GM19395 (cell line): ENCODE measurements at regions not wholly inside any gene's neighbourhood (a gene's known extent, or its start where the extent isn't known, plus 50 kb on each side); places are given as distances from the start of the nearest gene placed in this dataset.

Experiments used
- ATAC-seq: cut with Tn5 transposase; IDR thresholded peaks from one replicate; pipeline ENCODE4 v1.9.1; 2021; ENCODE audit warnings: mild to moderate bottlenecking, moderate library complexity; ENCODE audit not compliant: unreplicated experiment

DNA sequence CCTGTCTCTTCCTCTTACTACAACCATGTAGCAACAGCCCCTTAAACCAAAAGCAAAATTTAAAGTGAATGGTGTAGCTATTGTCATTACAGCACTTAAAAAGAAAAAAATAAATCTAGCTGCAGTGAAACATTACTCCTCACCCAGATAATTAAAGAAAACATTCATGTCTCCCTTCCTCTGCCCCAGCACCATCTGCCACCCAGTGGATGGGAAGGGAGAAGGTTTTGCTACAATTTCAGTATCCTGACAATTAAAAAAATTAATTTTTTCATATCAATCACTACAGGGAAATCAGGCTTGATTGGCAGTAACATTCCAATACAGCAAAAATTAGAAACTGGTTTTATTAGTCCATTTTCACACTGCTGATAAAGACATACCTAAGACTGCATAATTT lies 147.4 kb upstream of the PUM3 start:
- no peak for ATAC-seq

DNA sequence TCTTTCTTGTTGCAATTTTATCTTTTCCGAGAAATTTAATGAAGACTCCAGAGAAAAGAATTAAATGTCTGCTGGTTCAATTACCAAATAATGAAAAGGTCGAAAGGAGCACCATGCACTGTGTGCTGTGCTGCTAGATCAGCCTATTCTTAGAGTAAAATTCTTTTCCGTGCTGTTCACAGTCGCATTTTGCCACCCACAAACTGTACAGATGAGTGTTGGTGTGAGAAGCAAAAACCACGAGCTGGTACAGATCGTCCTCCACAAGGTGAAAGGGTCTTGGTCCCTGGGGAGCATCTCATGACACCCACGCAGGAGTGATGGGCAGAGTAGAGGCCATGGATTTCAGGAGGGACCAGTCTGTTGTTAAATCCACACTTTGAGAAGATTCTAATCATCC lies 143.8 kb upstream of the PUM3 start:
- no peak for ATAC-seq

DNA sequence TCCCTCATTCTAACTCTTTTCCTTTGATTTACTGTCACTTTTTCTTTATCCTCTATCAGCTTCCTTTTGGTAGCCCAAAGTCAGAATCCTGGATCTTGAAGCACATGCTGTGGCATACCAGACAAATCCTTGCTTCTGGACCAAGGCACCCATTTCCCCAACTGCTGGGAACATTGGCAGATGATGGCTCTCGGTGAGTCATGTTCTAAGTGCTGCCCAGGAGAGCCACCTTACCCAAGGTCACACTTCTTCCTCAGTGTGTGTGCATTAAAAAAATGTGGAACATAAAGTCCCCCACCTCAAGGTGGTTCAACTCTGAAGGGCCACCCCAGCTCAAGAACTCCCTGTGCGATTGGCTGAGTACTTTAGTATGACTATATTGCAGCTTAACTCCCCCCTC lies 141.4 kb upstream of the PUM3 start:
- ATAC-seq: no peak

DNA sequence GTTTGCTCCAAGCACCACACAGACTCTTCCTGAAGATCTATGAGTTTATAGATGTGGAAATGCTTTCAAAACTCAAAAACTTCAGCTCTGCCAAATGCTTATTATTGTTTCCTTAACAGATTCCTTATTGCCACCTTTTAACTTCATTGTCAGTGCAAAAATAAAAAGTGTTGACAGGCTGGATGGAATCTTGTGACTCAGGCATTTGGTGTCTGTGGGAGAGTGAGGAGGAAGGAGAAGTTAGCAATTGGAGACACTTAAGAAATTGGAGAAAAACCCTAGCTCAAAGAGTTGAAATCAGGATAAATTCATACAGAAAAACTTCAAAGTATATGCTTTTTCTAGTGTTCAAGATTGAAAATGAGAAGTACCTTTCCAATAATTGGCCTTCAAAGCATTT lies 140.6 kb upstream of the PUM3 start:
- no peak for ATAC-seq

DNA sequence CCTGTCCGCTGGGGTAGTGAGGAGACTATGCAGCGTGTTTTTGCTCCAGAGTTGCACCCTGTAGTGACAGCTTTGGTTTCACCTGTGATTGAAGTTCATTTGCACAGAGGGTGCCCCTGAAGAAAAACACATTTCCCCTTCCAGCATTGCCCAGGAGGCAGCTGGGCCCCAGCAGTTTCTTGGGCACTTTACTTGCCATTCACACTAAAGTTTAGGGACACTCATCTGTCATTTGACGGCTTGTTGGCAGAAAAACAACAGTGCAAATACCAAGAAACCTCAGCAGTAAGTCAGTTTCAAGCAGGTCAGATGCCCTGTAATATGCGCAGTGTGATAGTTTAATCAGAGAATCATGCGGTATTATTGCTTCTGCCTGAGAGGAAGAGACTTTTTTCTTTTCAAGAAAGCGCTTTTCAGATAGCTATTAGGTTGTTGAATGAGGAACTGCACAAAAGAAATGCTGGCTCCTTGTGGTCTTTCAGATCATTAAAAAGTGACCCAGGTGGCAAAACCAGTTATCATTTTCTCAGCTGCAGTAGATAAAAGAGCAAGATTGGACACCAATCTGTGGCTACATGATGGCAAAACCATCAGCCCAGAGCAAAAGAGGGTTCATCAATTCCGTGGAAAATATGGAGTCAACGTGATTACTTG lies 136.2 kb upstream of the PUM3 start:
- ATAC-seq: no peak

DNA sequence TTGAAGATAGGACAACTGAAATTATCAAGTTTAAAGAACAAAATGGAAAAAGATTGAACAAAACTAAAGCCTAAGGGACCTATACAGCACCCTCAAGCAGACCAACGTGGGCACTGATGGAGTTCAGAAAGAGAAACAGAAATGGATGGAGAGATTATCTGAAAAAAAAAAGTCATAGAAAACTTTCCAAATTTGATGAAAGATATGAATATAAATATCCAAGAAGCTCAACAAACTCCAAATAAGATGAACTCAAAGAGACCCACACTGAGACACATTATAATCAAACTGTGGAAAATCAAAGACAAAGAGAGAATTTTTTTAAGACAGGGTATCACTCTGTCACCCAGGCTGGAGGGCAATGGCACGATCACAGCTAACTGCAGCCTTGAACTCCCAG lies 128.6 kb upstream of the PUM3 start:
- ATAC-seq: no peak

DNA sequence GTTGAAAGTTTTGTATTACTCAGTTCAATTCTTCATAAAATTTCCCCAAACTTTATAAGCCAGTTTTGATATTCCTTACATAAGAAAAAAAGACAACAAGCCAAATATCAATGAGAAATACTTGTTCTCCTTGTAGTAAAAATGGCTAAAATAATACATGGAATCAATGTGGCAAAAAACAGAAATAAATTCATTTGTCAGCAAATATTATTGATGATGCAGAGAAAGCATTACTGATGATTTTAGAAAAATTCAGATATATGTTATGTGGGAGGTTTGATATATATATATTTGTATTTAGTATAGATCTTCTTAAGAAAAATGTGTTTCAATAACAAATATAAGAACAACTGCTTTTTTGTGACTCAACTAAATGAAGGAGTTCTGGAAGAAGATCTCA lies 127.0 kb upstream of the PUM3 start:
- ATAC-seq: no peak

DNA sequence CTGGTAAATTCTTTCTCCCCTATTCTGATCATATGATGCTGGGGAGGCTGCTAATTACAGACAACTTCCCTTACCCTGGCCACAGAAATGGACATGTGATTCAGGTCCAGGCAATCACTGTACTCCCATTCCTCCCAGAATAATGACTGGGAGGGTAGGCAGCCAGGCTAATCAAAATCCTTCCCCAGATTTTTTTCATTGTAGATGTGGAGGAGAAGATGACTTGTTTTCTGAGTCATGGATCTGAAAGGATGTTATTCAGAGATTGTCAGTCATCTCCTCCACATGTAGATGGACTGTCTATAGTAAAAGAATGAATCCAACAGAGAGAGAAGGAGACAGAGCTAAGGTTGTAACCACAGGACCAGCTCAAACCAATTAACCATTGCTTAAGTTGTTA lies 123.9 kb upstream of the PUM3 start:
- ATAC-seq: no peak

DNA sequence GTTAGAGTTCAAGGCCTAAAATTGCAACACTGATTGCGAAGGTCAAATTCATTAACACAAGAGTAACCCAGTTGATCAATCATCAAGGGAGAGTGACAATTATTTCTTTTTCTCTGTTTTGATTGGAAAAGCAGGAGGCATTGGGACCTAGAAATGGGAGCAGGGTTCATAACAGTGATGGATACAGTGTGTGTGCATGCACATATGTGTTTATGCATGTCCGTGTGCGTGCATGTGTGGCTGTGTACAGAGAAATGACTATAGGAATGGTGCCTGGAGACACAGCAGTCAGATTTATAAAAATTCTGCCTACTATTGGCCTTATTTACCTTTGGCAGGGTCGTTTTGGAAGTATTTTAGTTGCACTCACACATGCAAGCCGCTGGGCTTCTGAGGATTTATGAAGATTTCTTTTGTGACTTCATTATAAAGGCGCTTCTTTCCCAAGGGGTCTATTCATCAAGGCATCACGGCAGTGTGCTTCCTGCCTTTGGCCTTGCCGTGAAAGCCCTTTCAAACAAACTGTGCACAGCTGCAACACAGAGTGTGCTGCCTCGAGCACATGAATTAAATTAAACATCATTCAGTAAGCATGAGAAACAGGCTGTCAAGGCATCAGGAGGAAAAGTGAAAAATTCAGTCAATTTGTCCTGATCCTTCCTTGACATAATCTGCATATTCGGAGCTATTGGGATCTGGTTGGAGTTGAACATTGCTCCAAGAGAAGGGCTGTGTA lies 122.8 kb upstream of the PUM3 start:
- ATAC-seq: no peak

DNA sequence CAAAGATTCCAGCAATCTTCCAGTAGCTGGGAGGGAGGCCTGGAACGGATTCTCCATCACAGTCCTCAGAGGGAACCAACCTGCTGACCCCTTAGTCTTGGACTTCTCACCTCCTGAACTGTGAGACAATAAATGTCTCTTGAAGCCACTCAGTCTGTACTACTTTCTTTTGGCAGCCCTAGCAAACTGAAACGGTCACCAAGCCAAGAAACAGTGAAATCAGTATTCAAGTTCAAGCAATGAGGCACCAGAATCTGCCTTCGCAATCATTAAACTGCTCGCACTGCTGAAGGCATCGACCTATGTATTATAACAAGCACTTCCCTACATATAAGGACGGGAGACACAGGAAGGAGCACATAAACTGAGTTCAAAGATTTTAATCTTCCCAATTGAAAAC lies 120.6 kb upstream of the PUM3 start:
- no peak for ATAC-seq

DNA sequence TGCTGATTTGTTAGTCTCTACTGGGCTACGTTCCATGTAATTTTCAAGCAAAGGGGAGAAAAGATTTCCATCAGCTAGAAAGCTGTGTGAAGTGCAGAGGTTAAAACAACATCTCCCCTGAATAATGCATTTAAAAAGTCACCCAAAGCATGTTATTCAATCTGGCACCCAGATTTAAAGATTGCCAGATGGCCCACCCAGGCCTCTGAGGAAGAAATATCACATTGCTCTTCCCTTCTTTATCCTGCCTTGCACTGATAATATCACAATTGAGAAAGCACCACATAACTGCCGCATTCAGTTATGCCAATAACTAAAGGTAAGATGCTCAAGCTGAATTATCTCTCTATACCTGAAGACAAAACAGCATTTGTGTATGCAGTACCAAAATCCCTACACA lies 119.4 kb upstream of the PUM3 start:
- ATAC-seq: no peak

DNA sequence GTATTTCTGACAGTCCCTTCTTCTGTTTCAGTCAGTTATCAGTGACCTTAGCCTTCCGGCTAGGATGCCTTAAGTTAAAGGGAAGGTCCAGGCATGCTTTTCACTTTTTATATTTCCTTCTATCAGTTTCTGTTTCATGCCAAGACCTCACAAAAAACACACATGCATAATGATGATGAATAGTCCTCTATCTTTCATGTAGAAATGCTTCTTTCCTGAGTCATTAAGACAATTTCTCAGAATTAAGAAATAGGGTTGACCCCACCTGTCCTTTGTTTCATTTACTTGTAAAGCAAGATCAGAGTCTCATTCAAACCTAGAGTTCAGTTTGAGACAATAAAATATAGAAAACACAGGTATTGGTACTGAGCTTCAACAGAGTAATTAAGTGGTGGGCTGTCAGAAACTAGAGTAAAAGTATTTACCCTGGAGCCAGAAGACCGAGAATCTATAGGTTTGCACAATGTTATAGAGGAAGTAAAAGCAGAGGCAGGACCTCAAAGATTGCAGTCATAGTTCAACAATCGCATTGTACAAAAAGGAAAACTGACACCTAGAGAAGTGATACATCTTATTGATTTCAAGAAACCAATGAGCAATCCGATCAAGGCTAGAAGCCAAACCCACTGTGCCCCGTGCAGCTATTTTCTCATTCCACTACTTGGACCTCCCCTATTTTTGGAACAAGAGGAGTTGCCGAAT lies 118.7 kb upstream of the PUM3 start:
- peak; percentile 57 for ATAC-seq

DNA sequence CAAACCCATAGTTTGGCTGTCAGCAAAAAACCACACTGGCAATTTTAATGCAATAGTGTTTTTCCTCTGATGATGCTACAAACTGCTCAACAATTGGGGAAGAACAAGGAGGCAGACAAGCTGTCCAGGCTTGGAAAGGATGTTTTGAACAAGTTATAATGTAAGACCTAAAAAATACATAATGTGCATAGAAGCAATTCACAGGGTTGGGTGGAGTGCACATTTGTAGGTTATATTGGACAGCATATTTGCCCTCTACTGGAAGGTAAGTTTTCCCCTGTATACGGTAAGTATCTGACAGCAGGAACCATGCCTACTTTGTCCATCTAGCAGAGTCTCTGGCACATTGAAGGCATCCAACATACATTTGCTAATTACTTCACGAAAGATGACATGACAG lies 114.3 kb upstream of the PUM3 start:
- ATAC-seq: no peak

DNA sequence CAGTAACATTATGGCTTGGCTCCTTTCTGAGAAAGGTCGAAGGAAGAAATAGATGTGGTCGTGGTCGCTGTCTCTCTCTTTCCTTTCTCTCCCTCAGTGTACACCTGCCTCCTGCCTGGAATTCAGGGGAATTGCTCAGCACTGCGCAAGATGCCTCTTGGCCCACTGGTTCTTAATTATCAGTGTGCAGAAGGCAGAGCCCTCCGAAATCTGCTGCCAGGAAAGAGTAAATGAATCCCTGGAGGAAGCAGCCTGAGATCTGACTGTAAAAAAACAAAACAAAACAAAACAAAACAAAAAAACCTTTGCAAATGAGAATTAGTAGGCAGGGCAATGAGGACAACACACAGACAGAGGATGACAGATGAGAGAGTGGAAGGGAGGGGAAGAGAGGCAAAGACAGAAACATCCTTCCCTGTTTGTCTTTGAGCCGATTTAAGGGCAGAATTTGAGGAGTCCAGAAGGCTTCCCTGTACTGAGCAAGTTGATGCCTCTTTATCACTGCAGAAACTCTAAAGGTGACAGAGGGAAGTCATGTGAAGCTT lies 113.8 kb upstream of the PUM3 start:
- ATAC-seq: no peak

DNA sequence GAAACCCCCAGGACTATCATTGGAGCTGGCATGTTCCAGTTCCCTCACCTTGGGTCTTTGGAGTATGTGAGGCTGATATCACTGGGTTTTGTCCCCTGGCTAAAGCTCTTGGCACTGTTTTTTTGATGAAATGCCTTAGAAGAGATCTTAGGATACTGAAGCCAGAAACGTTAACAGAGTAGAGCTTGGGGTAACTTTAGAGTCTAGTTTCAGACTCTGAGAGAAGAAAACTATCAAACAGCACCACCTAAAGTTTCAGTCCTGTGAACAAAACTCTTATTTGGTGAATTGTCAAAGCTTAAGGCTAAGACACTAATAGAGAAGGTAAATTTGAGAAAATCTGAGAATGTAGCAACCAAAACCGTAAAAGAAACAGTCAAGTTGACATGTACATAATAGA lies 111.7 kb upstream of the PUM3 start:
- ATAC-seq: no peak

DNA sequence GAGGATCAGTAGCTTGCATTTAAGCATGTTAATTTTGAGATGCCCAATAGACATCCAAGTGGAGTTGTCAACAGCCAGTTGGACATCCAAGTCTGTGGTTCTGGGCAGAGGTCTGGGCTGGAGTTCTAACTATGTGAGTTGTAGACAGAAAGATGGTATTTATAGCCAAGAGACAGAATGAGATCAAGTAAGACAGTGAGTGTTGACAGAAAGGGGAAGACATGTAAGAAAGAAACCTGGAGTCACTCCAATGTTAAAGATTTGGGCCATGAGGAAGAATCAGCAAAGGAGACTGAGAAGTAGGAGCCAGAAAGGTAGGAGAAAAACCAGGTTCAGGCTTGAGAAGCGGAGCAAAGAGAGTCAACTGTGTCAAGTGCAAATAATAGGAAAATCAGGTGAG lies 95.5 kb upstream of the PUM3 start:
- no peak for ATAC-seq

DNA sequence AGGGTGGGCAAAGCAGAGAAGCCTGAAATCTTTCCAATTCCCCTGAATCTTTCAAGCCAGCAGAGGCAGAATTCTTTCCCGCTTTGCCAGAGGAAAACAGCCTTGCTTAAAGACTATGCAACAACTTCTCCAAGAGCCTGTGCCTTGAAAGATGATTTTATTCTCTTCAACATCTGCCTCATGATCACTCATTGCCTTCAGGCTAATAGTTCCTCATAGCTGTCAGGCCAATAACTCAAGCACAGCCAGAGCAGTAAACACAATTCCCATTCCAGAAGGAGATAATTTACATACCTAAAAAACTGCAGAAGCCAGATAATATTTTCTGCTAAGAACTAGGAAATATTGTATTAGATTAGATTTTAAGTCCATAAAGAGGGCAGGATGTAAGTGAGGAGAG lies 92.3 kb upstream of the PUM3 start:
- ATAC-seq: no peak

DNA sequence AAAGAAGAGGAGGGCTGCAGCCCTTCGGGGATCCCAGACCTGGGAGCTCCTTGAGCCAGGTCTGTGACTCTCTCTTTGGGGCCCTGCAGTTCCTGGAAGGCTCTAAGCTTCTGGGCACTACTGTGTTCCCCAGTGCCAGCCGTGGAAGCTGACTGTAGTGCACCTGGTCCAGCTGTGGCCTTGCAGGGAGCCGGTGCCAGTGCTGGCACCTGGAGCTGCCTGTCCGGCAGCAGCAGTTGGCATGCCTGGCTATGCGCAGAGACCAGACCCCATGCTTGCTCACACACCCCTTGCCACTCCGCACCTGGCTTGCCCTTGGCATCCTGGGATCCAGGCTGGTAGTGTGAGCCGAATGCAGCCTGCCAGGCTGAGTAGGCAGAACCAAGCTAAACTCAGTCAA lies 91.0 kb upstream of the PUM3 start:
- no peak for ATAC-seq

DNA sequence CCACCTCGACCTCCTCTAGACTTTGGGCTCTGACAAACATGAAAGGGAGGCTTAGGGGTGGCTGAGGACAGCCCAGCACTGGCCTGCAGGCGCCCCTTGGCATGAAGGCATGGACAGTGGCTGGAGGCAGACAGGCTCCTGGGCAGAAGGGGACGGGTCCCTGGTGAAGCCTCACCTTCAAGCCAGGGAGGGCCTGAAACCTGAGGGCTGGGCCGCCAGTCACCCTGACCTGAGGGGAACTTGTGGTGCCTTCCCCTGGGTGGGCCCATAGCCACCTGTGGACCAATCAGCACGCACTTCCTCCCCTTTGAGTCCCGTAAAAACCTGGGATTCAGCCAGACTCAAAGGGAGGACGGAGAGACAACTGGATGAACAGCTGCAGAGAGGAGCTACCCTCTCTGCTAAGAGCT lies 90.4 kb upstream of the PUM3 start:
- ATAC-seq: no peak

DNA sequence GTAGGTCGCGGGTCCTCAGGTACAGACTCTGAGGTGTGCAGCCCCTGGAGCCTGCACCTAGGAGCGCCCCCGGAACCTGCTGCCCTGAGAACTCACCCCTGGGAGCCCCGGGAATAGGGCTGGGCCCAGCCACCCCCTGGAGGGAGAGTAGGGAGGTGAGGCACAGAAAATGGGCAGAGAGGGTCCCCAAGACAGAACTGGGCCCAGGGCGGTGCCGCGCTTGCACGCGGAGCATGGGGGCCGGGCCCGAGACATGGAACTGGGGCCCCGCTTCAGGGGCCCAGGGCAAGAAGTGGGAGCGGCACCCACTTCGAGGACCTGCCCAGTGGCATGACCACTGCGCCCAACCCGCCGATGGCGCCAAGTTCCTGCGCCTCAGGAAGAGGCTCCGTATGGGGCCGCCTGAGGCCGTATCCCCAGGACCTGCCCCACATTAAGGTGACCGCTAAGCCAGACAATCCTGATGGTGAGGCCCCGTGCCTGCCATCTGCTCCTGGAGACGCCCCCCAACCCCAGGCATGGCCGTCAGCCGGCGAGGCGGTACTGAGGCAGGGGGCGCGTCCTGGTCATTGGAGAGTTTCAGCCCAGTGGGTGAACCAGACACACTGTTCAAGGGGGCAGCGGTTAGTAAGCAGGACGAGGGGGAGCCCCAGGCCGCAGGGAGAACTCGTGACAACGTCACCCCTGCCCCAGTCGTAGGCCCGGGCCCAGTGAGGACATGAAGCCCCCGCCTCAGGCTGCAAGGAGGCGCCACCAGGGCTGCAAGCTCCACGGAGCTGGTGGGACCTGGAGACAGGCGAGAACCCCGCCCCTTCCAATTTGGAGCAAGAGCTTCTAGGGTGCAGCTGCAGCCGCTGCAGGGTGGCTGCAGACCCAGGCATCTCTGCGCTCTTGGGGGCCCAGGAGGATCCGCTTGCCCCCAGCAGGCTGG lies 89.5 kb upstream of the PUM3 start:
- ATAC-seq: no peak

DNA sequence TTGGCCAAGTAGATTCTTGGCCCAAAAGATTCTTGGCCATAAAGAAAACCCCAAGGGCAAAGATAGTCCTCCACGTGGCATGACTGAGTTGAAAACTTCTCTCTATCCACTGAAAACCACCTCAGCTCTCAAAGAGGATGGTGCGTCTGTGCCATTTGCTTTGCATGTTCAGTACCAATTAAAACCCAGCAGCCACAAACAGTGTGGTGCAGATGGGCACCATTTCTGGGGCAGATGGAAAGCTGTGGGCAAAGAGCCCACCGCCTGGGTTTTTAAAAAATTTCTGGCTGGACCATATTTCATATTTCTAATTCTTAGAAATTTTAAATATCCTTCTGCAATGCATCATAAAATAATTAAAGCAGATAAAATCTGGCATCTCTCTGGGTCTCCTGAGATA lies 84.5 kb upstream of the PUM3 start:
- ATAC-seq: no peak
